ENCODE measurements at regions not wholly inside any gene's neighbourhood (a gene's known extent, or its start where the extent isn't known, plus 50 kb on each side); places are given as distances from the start of the nearest gene placed in this dataset.

- no peaks in the 10 kb centered on the region for H3K4me1 ChIP-seq
- intact Hi-C loops (cut with DNase I; ENCODE audit: low total_unique reads) = no loop called here
- TF ChIP-seq CTCF (IDR thresholded peaks at IDR 0.05 in 4 of 5, conservative IDR thresholded peaks at IDR 0.05 in 1 of 5) = no peak
- TF ChIP-seq POLR2A (IDR thresholded peaks at IDR 0.05) = no peak
- ATAC-seq (no peak), DNase-seq (no peak)
- no peaks in the 10 kb centered on the region for H3K27me3 ChIP-seq
- in situ Hi-C loops (cut with MboI; ENCODE audit: low sequenced_read_pairs in 4 of 4) = no loop called here
- no peak overlapping the region for H3K27ac ChIP-seq
- H3K36me3 ChIP-seq = no peaks in the 10 kb centered on the region
- H3K9me3 ChIP-seq = no peaks in the 10 kb centered on the region
- H3K4me3 ChIP-seq = no peak overlapping the region
Measured at GRCh38 chr2:220458051-220458450, 830.6 kb downstream of the SLC4A3 start.

GRCh38 chr2:220460257-220460985 lies 833.0 kb downstream of the SLC4A3 start:
- Histone ChIP-seq H3K27ac (no peak overlapping the region), H3K36me3 (no peaks in the 10 kb centered on the region), H3K4me3 (no peak overlapping the region), H3K9me3 (no peaks in the 10 kb centered on the region), H3K4me1 (no peaks in the 10 kb centered on the region), H3K27me3 (no peaks in the 10 kb centered on the region)
- no peak for ATAC-seq
- TF ChIP-seq POLR2A (IDR thresholded peaks at IDR 0.05) (no peak), CTCF (IDR thresholded peaks at IDR 0.05 in 4 of 5, conservative IDR thresholded peaks at IDR 0.05 in 1 of 5) (no peak)
- DNase-seq = no peak
- intact Hi-C loops (cut with DNase I; ENCODE audit: low total_unique reads) (no loop called here), in situ Hi-C loops (cut with MboI; ENCODE audit: low sequenced_read_pairs in 4 of 4) (no loop called here)

- TF ChIP-seq POLR2A (IDR thresholded peaks at IDR 0.05) (no peak), CTCF (IDR thresholded peaks at IDR 0.05 in 4 of 5, conservative IDR thresholded peaks at IDR 0.05 in 1 of 5) (no peak)
- no peaks in the 10 kb centered on the region for H3K36me3 ChIP-seq
- ATAC-seq (no peak), DNase-seq (no peak)
- H3K9me3 ChIP-seq = no peaks in the 10 kb centered on the region
- no peak overlapping the region for H3K4me3 ChIP-seq
- no peak overlapping the region for H3K27ac ChIP-seq
- intact Hi-C loops (cut with DNase I; ENCODE audit: low total_unique reads) (no loop called here), in situ Hi-C loops (cut with MboI; ENCODE audit: low sequenced_read_pairs in 4 of 4) (no loop called here)
- no peaks in the 10 kb centered on the region for H3K27me3 ChIP-seq
- H3K4me1 ChIP-seq = no peaks in the 10 kb centered on the region
Measured at GRCh38 chr2:220463876-220464275, 836.4 kb downstream of the SLC4A3 start.

- Histone ChIP-seq H3K27ac (no peak overlapping the region), H3K27me3 (no peaks in the 10 kb centered on the region), H3K4me3 (no peak overlapping the region), H3K4me1 (no peaks in the 10 kb centered on the region), H3K36me3 (no peaks in the 10 kb centered on the region), H3K9me3 (no peaks in the 10 kb centered on the region)
- in situ Hi-C loops (cut with MboI; ENCODE audit: low sequenced_read_pairs in 4 of 4) (no loop called here), intact Hi-C loops (cut with DNase I; ENCODE audit: low total_unique reads) (no loop called here)
- DNase-seq (no peak), ATAC-seq (no peak)
- no peak for TF ChIP-seq POLR2A (IDR thresholded peaks at IDR 0.05)
- TF ChIP-seq CTCF (IDR thresholded peaks at IDR 0.05 in 4 of 5, conservative IDR thresholded peaks at IDR 0.05 in 1 of 5) = no peak
Measured at GRCh38 chr2:220465700-220466099, 838.3 kb downstream of the SLC4A3 start.

GRCh38 chr2:220466251-220466691 lies 838.8 kb downstream of the SLC4A3 start:
- Histone ChIP-seq H3K9me3 (no peaks in the 10 kb centered on the region), H3K4me1 (no peaks in the 10 kb centered on the region), H3K27me3 (no peaks in the 10 kb centered on the region), H3K27ac (no peak overlapping the region), H3K4me3 (no peak overlapping the region), H3K36me3 (no peaks in the 10 kb centered on the region)
- no peak for ATAC-seq
- TF ChIP-seq CTCF (IDR thresholded peaks at IDR 0.05 in 4 of 5, conservative IDR thresholded peaks at IDR 0.05 in 1 of 5) (no peak), POLR2A (IDR thresholded peaks at IDR 0.05) (no peak)
- in situ Hi-C loops (cut with MboI; ENCODE audit: low sequenced_read_pairs in 4 of 4) = no loop called here
- DNase-seq = no peak
- intact Hi-C loops (cut with DNase I; ENCODE audit: low total_unique reads) = no loop called here

All from gastrocnemius medialis (tissue), 4 donors.